OCI-LY1 (cell line): ENCODE measurements at regions not wholly inside any gene's neighbourhood (a gene's known extent, or its start where the extent isn't known, plus 50 kb on each side); places are given as distances from the start of the nearest gene placed in this dataset.

ENCODE experiments used
- EZH2 ChIP-seq: fragments of 200-600 bp; sonication (generic), shearing (Covaris generic); IDR thresholded peaks from 2 replicates; pipeline ENCODE4 v1.8.0; 2017; ENCODE audit warnings: borderline replicate concordance, mixed run types, mild to moderate bottlenecking, antibody characterized with exemption, low read length, moderate library complexity, mixed read lengths
- TF ChIP-seq, protein P1 (sequence below): fragments of 200-600 bp; sonication (generic), shearing (Covaris generic); IDR thresholded peaks from 2 replicates; pipeline ENCODE4 v1.5.1; 2017; ENCODE audit warnings: mild to moderate bottlenecking, antibody characterized with exemption, low read length, moderate library complexity, mixed read lengths

GRCh38 chr6:119541132-119541905 lies 191.8 kb upstream of the MAN1A1 start:
- TF ChIP-seq, protein P1, sequence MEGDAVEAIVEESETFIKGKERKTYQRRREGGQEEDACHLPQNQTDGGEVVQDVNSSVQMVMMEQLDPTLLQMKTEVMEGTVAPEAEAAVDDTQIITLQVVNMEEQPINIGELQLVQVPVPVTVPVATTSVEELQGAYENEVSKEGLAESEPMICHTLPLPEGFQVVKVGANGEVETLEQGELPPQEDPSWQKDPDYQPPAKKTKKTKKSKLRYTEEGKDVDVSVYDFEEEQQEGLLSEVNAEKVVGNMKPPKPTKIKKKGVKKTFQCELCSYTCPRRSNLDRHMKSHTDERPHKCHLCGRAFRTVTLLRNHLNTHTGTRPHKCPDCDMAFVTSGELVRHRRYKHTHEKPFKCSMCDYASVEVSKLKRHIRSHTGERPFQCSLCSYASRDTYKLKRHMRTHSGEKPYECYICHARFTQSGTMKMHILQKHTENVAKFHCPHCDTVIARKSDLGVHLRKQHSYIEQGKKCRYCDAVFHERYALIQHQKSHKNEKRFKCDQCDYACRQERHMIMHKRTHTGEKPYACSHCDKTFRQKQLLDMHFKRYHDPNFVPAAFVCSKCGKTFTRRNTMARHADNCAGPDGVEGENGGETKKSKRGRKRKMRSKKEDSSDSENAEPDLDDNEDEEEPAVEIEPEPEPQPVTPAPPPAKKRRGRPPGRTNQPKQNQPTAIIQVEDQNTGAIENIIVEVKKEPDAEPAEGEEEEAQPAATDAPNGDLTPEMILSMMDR = no peak
- no peak for TF ChIP-seq EZH2
